HG03097 (cell line): ENCODE measurements at regions not wholly inside any gene's neighbourhood (a gene's known extent, or its start where the extent isn't known, plus 50 kb on each side); places are given as distances from the start of the nearest gene placed in this dataset.

ENCODE experiments used
- ATAC-seq: cut with Tn5 transposase; IDR thresholded peaks from one replicate; pipeline ENCODE4 v1.9.1; 2021; ENCODE audit not compliant: unreplicated experiment, low FRiP score

GRCh38 chr1:38253314-38253713 is 206.7 kb upstream of the POU3F1 start:
- no peak for ATAC-seq

DNA sequence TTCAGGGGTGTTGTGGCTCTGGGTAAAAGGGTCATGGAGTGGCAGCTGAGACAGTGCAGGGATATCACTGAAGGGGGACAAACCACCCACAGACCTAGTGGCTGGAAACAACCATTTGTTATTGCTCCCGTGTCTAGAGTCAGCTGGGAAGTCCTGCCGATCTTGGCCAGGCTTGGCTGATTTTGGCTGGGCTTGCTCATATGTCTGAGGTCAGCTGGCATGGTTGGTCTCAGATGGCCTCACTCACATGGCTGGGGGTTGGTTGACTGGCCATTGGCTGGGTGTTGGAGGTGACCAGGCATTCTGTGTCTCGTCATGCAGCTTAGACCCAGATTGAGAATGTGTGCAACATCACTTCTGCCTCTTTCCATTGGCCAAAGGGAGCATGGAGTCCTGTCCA is 203.8 kb upstream of the POU3F1 start:
- no peak for ATAC-seq

DNA sequence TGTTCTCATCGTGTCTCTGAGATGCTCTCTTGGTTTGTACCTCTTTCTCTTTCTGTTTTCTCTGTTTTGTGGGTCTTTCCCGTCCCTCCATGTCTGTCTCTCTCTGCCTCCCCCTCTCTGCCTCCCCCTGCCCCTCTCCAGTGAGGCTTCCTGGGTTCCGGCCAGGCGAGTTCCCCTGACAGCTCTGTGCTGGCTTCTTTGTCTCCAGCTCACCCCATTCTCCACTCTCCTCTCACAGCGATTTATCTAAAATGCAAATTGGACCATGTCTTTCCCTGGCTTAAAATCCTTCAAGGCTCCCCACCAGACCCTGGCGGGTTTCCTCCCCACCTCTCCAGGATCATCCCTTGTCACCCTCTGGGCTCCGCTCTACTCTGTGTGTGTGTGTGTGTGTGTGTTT is 202.4 kb upstream of the POU3F1 start:
- ATAC-seq: no peak

DNA sequence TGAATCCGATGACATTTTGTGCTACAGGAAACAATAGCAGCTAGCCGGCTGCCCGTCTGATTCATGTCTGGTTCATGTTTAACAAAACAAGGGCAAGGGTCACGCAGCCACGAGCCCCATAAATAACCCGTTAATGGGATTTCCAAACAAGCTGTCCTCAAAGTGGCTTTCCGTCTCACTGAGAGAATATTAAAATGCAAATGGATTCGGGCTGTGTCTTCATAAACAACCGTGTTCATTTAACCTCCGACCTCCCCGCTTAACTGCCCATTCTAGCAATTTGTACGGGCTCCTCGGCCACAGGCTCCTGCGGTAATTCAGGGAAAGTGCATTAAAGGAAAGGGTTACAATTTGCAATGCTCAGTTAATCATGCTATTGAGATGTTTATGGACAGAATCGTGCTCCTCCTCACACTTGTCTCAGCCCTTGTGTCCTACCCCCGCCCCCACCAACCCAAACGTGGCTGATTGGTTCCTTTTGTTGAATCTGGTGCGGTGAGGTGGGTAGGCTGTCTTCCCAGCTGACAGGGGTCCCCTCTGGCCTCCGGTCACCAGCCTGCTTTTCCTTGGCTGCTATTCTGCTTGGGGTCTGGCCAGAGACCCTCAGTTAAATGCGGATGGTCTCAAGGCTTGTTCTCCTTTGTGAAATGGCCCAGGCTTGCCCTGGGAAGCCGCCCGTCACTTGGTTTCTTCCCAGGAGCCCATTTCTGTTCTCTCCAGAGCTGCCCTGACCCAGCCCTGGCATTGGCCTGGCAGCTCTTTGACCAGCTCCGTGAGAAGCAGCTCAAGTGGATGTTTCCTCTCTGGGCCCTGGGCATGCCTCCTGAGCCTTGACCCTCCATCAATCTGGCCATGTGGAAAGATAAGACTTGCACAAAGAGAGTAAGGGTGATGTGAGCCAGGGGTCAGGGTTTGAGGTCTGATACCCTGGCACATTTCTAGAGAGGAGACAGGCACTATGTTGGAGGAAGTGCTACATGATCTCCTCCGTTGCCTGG is 200.7 kb upstream of the POU3F1 start:
- ATAC-seq: no peak

GRCh38 chr1:38244218-38244845 is 197.7 kb upstream of the POU3F1 start:
- ATAC-seq: no peak

GRCh38 chr1:38243106-38243505 is 196.5 kb upstream of the POU3F1 start:
- no peak for ATAC-seq

GRCh38 chr1:38242506-38242905 is 195.9 kb upstream of the POU3F1 start:
- ATAC-seq: no peak

DNA sequence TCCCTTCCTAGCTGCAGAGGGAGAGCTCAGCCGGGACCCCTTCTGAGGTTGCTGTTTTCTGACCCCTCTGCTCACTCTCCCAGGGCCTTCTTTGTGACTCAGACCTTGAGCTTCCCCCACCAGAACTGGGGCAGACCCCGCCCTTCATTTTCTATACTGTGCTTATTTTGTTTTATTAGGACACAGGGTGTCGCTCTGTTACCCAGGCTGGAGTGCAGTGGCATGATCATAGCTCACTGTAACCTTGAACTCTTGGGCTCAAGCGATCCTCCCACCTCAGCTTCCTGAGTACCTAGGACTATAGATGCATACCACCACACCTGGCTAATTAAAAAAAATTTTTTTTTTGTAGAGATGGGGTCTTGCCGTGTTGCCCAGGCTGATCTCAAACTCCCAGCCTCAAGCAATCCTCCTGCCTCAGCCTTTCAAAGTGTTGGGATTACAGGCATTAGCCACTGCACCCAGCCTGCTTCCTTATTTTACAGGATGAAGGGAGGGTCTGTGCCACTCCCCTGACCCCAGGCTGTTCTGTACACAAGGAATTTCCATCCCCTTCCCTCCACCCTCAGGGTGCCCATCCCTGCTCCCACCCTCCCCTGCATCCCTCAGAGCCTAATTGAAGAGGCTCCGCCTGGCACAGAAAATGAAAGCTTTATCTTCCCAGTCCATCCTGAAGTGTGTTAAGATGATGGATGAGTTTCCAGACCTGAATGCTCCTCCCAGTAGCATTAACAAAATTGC is 195.2 kb upstream of the POU3F1 start:
- no peak for ATAC-seq

- ATAC-seq: no peak
These were observed 194.0 kb upstream of the POU3F1 start for GRCh38 chr1:38240618-38241017.

DNA sequence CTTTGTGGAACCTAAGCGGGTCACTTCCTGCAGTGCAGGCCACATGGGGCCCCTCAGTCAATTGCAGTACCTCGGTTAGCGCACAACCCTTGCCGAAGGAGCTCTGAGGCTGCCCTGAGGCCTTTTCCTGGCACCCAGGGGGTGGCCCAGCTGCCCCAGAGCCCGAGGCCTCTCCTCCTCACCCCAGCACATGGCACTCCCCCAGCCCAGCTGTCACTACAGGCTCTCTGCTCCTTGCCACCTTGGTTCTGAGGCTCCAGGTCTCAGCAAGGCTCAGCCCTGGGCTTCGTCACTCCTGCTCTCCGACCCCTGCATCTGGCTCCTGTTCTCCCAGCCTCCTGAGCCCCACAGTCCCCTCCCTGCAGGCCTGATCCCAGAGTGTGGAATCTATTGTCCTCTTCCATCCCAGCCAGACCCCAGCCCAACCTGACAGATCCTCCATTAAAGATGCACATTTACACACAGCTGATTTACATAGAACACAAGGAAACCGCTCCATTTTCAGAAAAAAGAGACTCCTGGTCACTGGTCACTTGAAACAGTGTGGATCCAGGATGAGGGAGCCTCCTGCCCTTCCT is 192.8 kb upstream of the POU3F1 start:
- ATAC-seq: no peak

DNA sequence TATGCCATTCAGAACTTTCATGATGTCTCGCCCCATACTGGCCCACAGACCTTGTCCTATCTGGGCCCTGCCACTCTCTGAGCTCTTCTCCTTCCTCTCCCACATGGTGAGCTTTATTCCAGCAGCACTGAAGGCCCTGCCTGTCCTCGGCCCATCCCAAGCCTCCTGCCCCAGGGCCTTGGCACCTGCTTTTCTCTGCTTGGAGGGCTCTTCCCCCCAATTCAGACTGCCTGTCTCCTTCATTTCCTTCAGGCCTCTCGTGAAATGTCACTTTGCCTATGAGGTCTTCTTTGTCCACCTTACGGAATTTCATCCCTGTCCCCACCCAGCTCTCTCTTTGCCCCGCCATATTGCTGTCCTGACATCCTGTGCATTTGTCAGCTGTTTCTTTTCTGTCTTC is 191.7 kb upstream of the POU3F1 start:
- no peak for ATAC-seq

DNA sequence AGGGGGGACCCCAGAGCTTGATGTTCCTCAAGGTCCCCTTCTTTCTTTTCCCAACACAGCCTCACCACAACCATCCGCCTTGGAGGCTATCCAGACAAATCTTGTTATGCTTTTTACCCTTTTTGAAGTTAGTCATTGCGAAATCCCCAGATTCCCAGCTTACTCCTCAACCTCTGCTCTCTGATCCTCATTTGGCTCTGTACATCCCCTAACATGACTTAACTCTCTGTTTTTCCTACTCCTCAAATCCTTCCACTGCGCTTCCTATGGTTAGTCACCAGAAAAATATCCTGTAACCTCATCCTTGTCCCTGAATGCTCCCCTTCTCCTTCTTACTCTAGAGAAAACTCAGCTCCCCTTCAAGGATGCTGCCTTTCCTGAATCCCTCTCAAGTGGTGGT is 189.1 kb upstream of the POU3F1 start:
- ATAC-seq: no peak

GRCh38 chr1:38231941-38232340 is 185.3 kb upstream of the POU3F1 start:
- no peak for ATAC-seq

DNA sequence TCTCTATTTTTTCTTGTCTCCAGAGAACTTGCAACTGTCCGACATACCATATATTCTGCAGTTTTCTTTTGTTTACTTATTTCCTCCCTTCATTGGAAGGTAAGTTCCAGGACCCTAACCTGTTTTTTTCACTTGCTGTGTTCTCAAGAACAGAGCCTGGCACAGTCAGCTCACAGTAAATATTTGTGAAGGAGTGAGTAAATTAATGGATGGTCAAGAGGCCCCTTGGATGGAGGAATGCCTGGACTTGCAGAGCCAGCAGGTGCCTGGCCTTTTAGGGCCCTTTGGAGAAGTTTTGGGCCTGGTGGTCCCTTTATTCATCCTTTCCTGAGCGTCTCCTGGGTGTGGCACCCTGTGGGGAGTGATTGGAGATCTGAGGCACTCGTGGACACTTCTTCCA is 182.1 kb upstream of the POU3F1 start:
- no peak for ATAC-seq

DNA sequence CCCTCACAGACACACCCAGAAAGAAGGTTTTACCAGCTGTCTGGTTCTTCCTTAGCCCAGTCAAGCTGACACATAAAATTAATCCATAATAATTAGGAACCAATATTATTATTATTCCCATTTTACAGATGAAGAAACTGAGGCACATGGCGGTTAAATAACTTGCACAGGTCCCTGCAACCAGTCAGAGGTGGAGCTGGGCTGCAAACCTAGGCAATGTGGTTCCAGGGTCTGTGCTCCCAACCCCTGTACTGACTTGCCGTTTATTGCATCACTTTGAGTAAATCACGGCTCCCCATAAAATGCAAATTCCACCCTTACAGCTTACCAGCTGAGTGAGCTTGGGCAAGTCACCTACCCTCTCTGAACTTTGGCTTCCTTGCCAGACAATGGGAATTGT is 179.2 kb upstream of the POU3F1 start:
- no peak for ATAC-seq

DNA sequence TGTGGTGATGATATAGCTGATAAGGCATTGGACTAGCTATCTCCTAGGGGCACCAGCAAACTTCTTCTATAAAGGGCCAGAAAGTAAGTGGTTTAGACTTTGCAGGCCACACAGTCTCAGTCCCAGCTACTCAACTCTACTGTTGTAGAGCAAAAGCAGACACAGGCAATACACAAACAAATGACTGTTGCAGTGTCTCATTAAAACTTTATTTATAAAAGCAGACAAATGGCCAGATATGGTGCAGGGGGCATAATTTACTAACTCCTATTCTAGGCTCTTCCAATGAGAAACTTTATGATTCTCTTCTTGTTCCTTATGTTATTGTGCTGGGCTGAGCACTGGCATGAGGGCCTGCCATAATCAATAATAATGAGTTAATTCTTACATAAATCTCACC is 176.8 kb upstream of the POU3F1 start:
- ATAC-seq: no peak

DNA sequence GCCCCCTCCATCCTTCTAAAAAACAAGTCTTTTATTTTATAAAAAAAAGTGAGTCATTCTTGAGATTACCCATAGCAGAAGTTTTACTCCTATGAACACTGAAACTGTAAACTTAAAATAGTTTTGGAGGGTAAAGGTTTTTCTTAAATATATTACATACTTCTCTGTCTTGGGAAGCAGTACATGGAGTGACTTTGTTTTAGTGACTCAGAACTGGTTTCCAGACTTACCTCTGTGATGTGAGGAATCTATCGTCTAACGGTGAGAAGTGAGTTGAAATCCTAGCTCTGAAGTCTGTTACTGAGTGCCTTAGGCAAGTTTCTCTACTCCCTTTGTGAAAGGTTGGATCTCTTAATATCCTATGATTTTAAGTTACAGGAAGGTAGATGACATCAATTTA is 176.3 kb upstream of the POU3F1 start:
- no peak for ATAC-seq

DNA sequence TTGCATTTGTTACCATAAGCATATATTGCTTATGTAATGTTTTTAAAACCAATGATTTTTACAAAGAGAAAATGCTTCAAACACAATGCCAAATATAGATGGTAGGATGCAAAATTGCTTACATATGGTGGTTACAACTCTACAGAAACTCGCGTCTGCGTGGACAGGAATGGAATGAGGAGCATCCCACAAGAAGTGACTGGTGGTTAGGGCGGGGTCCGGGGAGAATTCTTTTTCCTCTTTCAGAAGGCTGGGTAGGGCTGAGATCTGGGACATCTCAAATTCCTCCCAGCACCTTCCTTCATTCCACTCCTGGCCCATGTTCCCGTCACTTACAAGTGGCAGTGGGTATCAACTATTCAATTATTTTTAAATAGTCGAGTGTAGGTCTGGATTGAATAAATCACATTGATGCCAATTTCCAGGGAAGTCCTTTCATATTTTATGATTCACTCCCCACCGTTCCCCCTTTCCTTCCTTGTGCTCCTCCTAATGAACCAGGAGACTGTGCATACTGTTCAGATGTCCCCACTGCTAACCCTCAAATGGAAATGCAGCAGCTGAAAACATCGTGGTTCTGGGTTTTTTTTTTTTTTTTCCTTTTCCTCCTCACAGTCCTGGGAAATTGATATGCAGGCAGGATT is 174.5 kb upstream of the POU3F1 start:
- ATAC-seq: no peak

DNA sequence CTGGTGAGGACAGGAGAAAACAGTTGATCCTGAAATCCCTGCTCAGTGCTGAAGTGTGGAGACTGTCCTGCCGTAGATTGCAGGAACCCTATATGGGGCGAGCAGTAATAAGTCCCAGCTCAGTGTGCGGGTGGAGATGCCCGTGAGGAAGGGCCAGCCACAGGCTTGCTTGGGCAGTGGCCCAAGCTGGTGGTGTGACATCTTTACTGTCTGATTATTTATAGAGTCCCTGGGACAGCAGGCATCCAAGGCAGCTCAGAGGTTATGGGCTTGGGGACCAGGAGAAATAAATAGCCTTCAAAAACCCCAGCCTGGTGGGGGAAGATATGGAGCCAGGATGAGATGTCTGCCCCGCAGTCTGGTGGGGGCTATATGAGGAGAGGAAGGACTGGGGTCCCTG is 170.7 kb upstream of the POU3F1 start:
- ATAC-seq: no peak

GRCh38 chr1:38213646-38214434 is 167.2 kb upstream of the POU3F1 start:
- no peak for ATAC-seq
